H1 (cell line): ENCODE measurements at regions not wholly inside any gene's neighbourhood (a gene's known extent, or its start where the extent isn't known, plus 50 kb on each side); places are given as distances from the start of the nearest gene placed in this dataset.

Source experiments
- CTCF ChIA-PET: fragments of 300-600 bp; sonication (Branson Sonifier 250); formaldehyde crosslinking; loops from one replicate; lab custom pipeline; 2021; ENCODE audit not compliant: partially characterized antibody; lab: Charles Lee
- POLR2A ChIA-PET: fragments of 300-600 bp; sonication (Branson Sonifier 250); formaldehyde crosslinking; loops from one replicate; lab custom pipeline; 2021; ENCODE audit warnings: inconsistent platforms; ENCODE audit not compliant: partially characterized antibody; lab: Charles Lee
- DNase-seq, 2 experiments: peaks; one replicate each; pipeline versions ENCODE4 v3.0.0 to v3.0.0-alpha.2; 2010 to 2022; ENCODE audit warnings: low spot score in 2 of 2, low read depth in 1 of 2, mixed read lengths in 1 of 2
- FAIRE-seq: peaks from 2 replicates; lab custom pipeline; 2011; peaks lifted over from hg19 to GRCh38; lab: Jason Lieb, UNC
- H2AFZ ChIP-seq: 2 replicates; pipeline ENCODE4 v1.8.1; 2012; ENCODE audit warnings: low read length, inconsistent platforms
- H2AK5ac ChIP-seq: 2 replicates; pipeline ENCODE4 v1.6.1; 2013; ENCODE audit warnings: low read depth, low read length
- H2BK120ac ChIP-seq: replicated peaks from 2 replicates; pipeline ENCODE3; 2013; ENCODE audit warnings: low read depth, low read length, inconsistent platforms
- H2BK12ac ChIP-seq: 2 replicates; pipeline ENCODE4 v1.6.1; 2013; ENCODE audit warnings: low read depth, low read length
- H2BK15ac ChIP-seq: 2 replicates; pipeline ENCODE4 v1.6.1; 2013; ENCODE audit warnings: low read length
- H2BK20ac ChIP-seq: 2 replicates; pipeline ENCODE4 v1.6.1; 2013; ENCODE audit warnings: low read length
- H2BK5ac ChIP-seq: 2 replicates; pipeline ENCODE4 v1.6.1; 2013; ENCODE audit warnings: low read depth, low read length
- H3K14ac ChIP-seq: 2 replicates; pipeline ENCODE4 v1.6.1; 2013; ENCODE audit warnings: inconsistent platforms; ENCODE audit not compliant: insufficient read length
- H3K18ac ChIP-seq: 2 replicates; pipeline ENCODE4 v1.6.1; 2013; ENCODE audit warnings: low read length; ENCODE audit errors: extremely low read depth
- H3K23ac ChIP-seq: 2 replicates; pipeline ENCODE4 v1.6.1; 2013; ENCODE audit warnings: inconsistent platforms; ENCODE audit not compliant: insufficient read length
- H3K23me2 ChIP-seq: 2 replicates; pipeline ENCODE4 v1.6.1; 2013; ENCODE audit warnings: low read depth, low read length
- H3K27ac ChIP-seq: 2 replicates; pipeline ENCODE4 v1.6.1; 2011; ENCODE audit warnings: low read depth, low read length, inconsistent platforms
- H3K27me3 ChIP-seq, 4 experiments: replicated peaks in 1 of 4; 1 replicate in 1 of 4; 2 replicates in 3 of 4; pipeline versions ENCODE4 v1.6.1 to v1.8.1; 2011 to 2013; ENCODE audit warnings: low read length in 3 of 4, mild to moderate bottlenecking in 3 of 4, inconsistent platforms in 2 of 4, mixed read lengths in 2 of 4, moderate library complexity in 1 of 4; ENCODE audit not compliant: control insufficient read depth in 3 of 4, insufficient read depth in 3 of 4; ENCODE audit errors: extremely low read depth in 1 of 4
- H3K36me3 ChIP-seq, 4 experiments: 2 replicates each; pipeline versions ENCODE4 v1.6.1 to v1.8.1; 2011 to 2013; ENCODE audit warnings: mild to moderate bottlenecking in 4 of 4, low read length in 3 of 4, moderate library complexity in 2 of 4, control low read depth in 1 of 4, inconsistent platforms in 1 of 4; ENCODE audit not compliant: insufficient read depth in 4 of 4, control insufficient read depth in 2 of 4
- H3K4ac ChIP-seq: replicated peaks from 2 replicates; pipeline ENCODE3; 2013; ENCODE audit warnings: low read length, low read depth, mixed read lengths, inconsistent platforms; ENCODE audit not compliant: insufficient read length
- H3K4me1 ChIP-seq, 4 experiments: replicated peaks in 1 of 4; 1 replicate in 1 of 4; 2 replicates in 3 of 4; pipeline versions ENCODE4 v1.6.1 to v1.8.1; 2011 to 2013; ENCODE audit warnings: low read length in 3 of 4, inconsistent platforms in 2 of 4, mixed read lengths in 1 of 4; ENCODE audit not compliant: insufficient read depth in 4 of 4, control insufficient read depth in 3 of 4
- H3K4me2 ChIP-seq, 2 experiments: 2 replicates each; pipeline versions ENCODE4 v1.6.1 to v1.8.1; 2011 to 2013; ENCODE audit warnings: low read depth in 2 of 2, low read length in 2 of 2, control low read depth in 1 of 2, inconsistent platforms in 1 of 2, mild to moderate bottlenecking in 1 of 2; ENCODE audit not compliant: insufficient read depth in 1 of 2
- H3K4me3 ChIP-seq, 4 experiments: fragments of 200-600, 300-600 bp in 1 of 4; sonication (generic), shearing (Covaris generic), sonication (Bioruptor Twin) in 1 of 4; 2 replicates each; pipeline versions ENCODE4 v1.5.1 to v1.8.1; 2011 to 2016; ENCODE audit warnings: low read length in 4 of 4, low read depth in 3 of 4, control low read depth in 2 of 4, inconsistent platforms in 2 of 4, mild to moderate bottlenecking in 2 of 4, mixed read lengths in 1 of 4, moderate library complexity in 1 of 4; ENCODE audit not compliant: insufficient read depth in 2 of 4; ENCODE audit errors: extremely low read depth in 1 of 4
- H3K56ac ChIP-seq: replicated peaks from 2 replicates; pipeline ENCODE3; 2013; ENCODE audit warnings: low read depth, mild to moderate bottlenecking, mixed read lengths, low read length, inconsistent platforms; ENCODE audit not compliant: insufficient read length
- H3K79me1 ChIP-seq: 2 replicates; pipeline ENCODE4 v1.6.1; 2013; ENCODE audit warnings: low read depth, low read length, control low read depth
- H3K79me2 ChIP-seq, 2 experiments: 2 replicates each; pipeline versions ENCODE4 v1.6.1 to v1.8.1; 2012 to 2013; ENCODE audit warnings: low read length in 2 of 2, mild to moderate bottlenecking in 2 of 2, inconsistent platforms in 1 of 2; ENCODE audit not compliant: insufficient read depth in 2 of 2, control insufficient read depth in 1 of 2
- H3K9ac ChIP-seq, 4 experiments: replicated peaks in 1 of 4; 1 replicate in 1 of 4; 2 replicates in 3 of 4; pipeline versions ENCODE4 v1.6.1 to v1.8.1; 2011 to 2013; ENCODE audit warnings: low read depth in 3 of 4, low read length in 3 of 4, control low read depth in 2 of 4, mild to moderate bottlenecking in 2 of 4, moderate library complexity in 2 of 4, inconsistent platforms in 1 of 4; ENCODE audit errors: extremely low read depth in 1 of 4
- H3K9me3 ChIP-seq, 2 experiments: 2 replicates each; pipeline versions ENCODE4 v1.6.1 to v1.8.1; 2012 to 2013; ENCODE audit warnings: mild to moderate bottlenecking in 2 of 2, moderate library complexity in 2 of 2, control low read depth in 1 of 2, inconsistent platforms in 1 of 2, low read depth in 1 of 2, low read length in 1 of 2, mixed read lengths in 1 of 2; ENCODE audit not compliant: insufficient read depth in 2 of 2
- H4K20me1 ChIP-seq, 2 experiments: replicated peaks in 1 of 2; 2 replicates each; pipeline versions ENCODE3 to v1.8.1; 2011 to 2013; ENCODE audit warnings: inconsistent platforms in 2 of 2, low read length in 2 of 2, mild to moderate bottlenecking in 1 of 2; ENCODE audit not compliant: insufficient read depth in 2 of 2, control insufficient read depth in 1 of 2
- H4K5ac ChIP-seq: 2 replicates; pipeline ENCODE4 v1.6.1; 2013; ENCODE audit warnings: low read length, low read depth, mixed read lengths, inconsistent platforms; ENCODE audit not compliant: insufficient read length
- H4K8ac ChIP-seq: 2 replicates; pipeline ENCODE4 v1.8.0; 2013; ENCODE audit warnings: mild to moderate bottlenecking, moderate library complexity, low read length, inconsistent platforms; ENCODE audit not compliant: insufficient read depth; ENCODE audit errors: extremely low read depth
- H4K91ac ChIP-seq: replicated peaks from 2 replicates; pipeline ENCODE3; 2013; ENCODE audit warnings: low read length, mixed read lengths, inconsistent platforms; ENCODE audit not compliant: insufficient read length
- ASH2L ChIP-seq: fragments of 200-600, 300-600 bp; sonication (generic); IDR thresholded peaks from one replicate; pipeline ENCODE4 v1.7.1; 2017; ENCODE audit warnings: low read length
- BCL11A ChIP-seq, 2 experiments: IDR thresholded peaks; one replicate each; pipeline ENCODE4 v1.6.1; 2011; ENCODE audit warnings: low read depth in 2 of 2, low read length in 2 of 2, mild to moderate bottlenecking in 2 of 2
- BRCA1 ChIP-seq: IDR thresholded peaks from 2 replicates; pipeline ENCODE4 v1.6.1; 2012; ENCODE audit warnings: low read depth, low read length, improper control_type of control experiment
- CBX5 ChIP-seq: fragments of 300-800, 300-1000 bp; sonication (generic); IDR thresholded peaks from 2 replicates; pipeline ENCODE4 v1.7.1; 2016; ENCODE audit warnings: antibody characterized with exemption, low read length, low read depth
- CBX8 ChIP-seq: fragments of 300-800, 300-1000 bp; sonication (generic); IDR thresholded peaks from 2 replicates; pipeline ENCODE4 v1.7.1; 2016; ENCODE audit warnings: low read depth, low read length, borderline replicate concordance
- CHD1 ChIP-seq: IDR thresholded peaks from 2 replicates; pipeline ENCODE4 v1.6.1; 2012; ENCODE audit warnings: low read depth, low read length, improper control_type of control experiment
- CHD2 ChIP-seq: IDR thresholded peaks from 2 replicates; pipeline ENCODE4 v1.6.1; 2012; ENCODE audit warnings: low read length, improper control_type of control experiment
- EZH2 ChIP-seq: fragments of 200-600 bp; sonication (generic); IDR thresholded peaks from 2 replicates; pipeline ENCODE4 v1.7.1; 2012; ENCODE audit warnings: low read depth, mild to moderate bottlenecking, moderate library complexity, low read length, inconsistent platforms; ENCODE audit not compliant: severe bottlenecking
- FOSL1 ChIP-seq: IDR thresholded peaks from 2 replicates; pipeline ENCODE4 v1.6.1; 2011; ENCODE audit warnings: mild to moderate bottlenecking, low read depth, low read length, moderate library complexity; ENCODE audit not compliant: insufficient read depth
- JUN ChIP-seq: IDR thresholded peaks from 2 replicates; pipeline ENCODE4 v1.6.1; 2011; ENCODE audit warnings: low read depth, mild to moderate bottlenecking, improper control_type of control experiment, low read length
- MAFK ChIP-seq: IDR thresholded peaks from 2 replicates; pipeline ENCODE4 v1.6.1; 2012; ENCODE audit warnings: low read depth, mild to moderate bottlenecking, improper control_type of control experiment, low read length
- NANOG ChIP-seq: IDR thresholded peaks from 2 replicates; pipeline ENCODE4 v1.6.1; 2011; ENCODE audit warnings: low read length, low read depth, mild to moderate bottlenecking, inconsistent platforms; ENCODE audit not compliant: insufficient read depth, poor library complexity, severe bottlenecking
- POU5F1 ChIP-seq: IDR thresholded peaks from 2 replicates; pipeline ENCODE4 v1.6.1; 2011; ENCODE audit warnings: low read depth, mild to moderate bottlenecking, low read length, moderate library complexity
- SP2 ChIP-seq: IDR thresholded peaks from 2 replicates; pipeline ENCODE4 v1.6.1; 2012; ENCODE audit warnings: mild to moderate bottlenecking, low read length, inconsistent platforms
- SRF ChIP-seq: IDR thresholded peaks from 2 replicates; pipeline ENCODE4 v1.6.1; 2011; ENCODE audit warnings: mild to moderate bottlenecking, low read depth, low read length, moderate library complexity
- TAF7 ChIP-seq: optimal IDR thresholded peaks from 2 replicates; pipeline ENCODE3; 2011; ENCODE audit warnings: low read depth, mild to moderate bottlenecking, inconsistent platforms, low read length, moderate library complexity, borderline replicate concordance
- YY1 ChIP-seq: IDR thresholded peaks from 2 replicates; pipeline ENCODE4 v1.6.1; 2011; ENCODE audit warnings: low read depth, mild to moderate bottlenecking, low read length
- WGBS, 2 experiments: shearing (Covaris generic) in 1 of 2; methylation state at CpG; one replicate each; pipeline versions ENCODE4 v1.1.6 to v1.1.7; 2013 to 2015; ENCODE audit warnings: low lambda C conversion rate in 2 of 2, mixed read lengths in 2 of 2, inconsistent platforms in 1 of 2, low coverage in 1 of 2, missing lambda C conversion rate in 1 of 2; ENCODE audit not compliant: insufficient replicate concordance in 2 of 2, insufficient coverage in 1 of 2, insufficient read length in 1 of 2; ENCODE audit errors: extremely low coverage in 1 of 2, missing lambda C conversion rate in 1 of 2; 5-methylcytosine and 5-hydroxymethylcytosine counted together

GRCh38 chr16:6726621-6727020 lies 606.0 kb upstream of the RBFOX1 start:
- no peak overlapping the region for H2BK20ac ChIP-seq
- H3K79me2 ChIP-seq: no peaks in the 10 kb centered on the region
- H3K23me2 ChIP-seq: no peaks in the 10 kb centered on the region
- no peak overlapping the region for H3K56ac ChIP-seq
- no peaks in the 10 kb centered on the region for H3K36me3 ChIP-seq
- no peaks in the 10 kb centered on the region; a peak in 1 of 7 replicates for H3K27me3 ChIP-seq
- H4K91ac ChIP-seq: no peak overlapping the region
- no peak overlapping the region for H2BK15ac ChIP-seq
- CTCF ChIA-PET: interaction anchor here (0.8 kb wide), 1 partner anchor 740 kb away, joined by 3 read pairs; no protein-coding TSS in a partner anchor
- H3K9ac ChIP-seq: no peak overlapping the region
- H4K8ac ChIP-seq: no peak overlapping the region
- no peak overlapping the region for H3K27ac ChIP-seq
- H3K4ac ChIP-seq: no peak overlapping the region
- no peak overlapping the region for H3K23ac ChIP-seq
- H3K9me3 ChIP-seq: no peaks in the 10 kb centered on the region
- no peak overlapping the region for H3K14ac ChIP-seq
- H3K4me1 ChIP-seq: no peaks in the 10 kb centered on the region
- H3K18ac ChIP-seq: no peak overlapping the region
- H2BK120ac ChIP-seq: no peak overlapping the region
- POLR2A ChIA-PET: no interaction called here
- DNase-seq: no peak
- H3K79me1 ChIP-seq: no peaks in the 10 kb centered on the region
- H3K4me2 ChIP-seq: no peak overlapping the region
- no peaks in the 10 kb centered on the region for H4K20me1 ChIP-seq
- no peak overlapping the region for H2BK5ac ChIP-seq
- 91% methylated on average over 4 of the region's 4 CpGs; no CpG with 5 or more reads in 1 of the 2 experiments for WGBS, 2 experiments
- no peak overlapping the region for H3K4me3 ChIP-seq
- H2AK5ac ChIP-seq: no peak overlapping the region
- H2AFZ ChIP-seq: no peak overlapping the region
- no peak for FAIRE-seq
- H4K5ac ChIP-seq: no peak overlapping the region
- no peak overlapping the region for H2BK12ac ChIP-seq
- TF ChIP-seq JUN (no peak), TAF7 (no peak), EZH2 (no peak), ASH2L (no peak), CBX5 (no peak), SRF (no peak), SP2 (no peak), POU5F1 (no peak), BRCA1 (no peak), CBX8 (no peak), YY1 (no peak), CHD1 (no peak), BCL11A (IDR thresholded peaks at IDR 0.05; ENCODE audit: low read depth in 2 of 2, low read length in 2 of 2) (no peak), NANOG (no peak), CHD2 (no peak), FOSL1 (no peak), MAFK (no peak)
